H1 (cell line): ENCODE measurements at regions not wholly inside any gene's neighbourhood (a gene's known extent, or its start where the extent isn't known, plus 50 kb on each side); places are given as distances from the start of the nearest gene placed in this dataset.

ENCODE experiments used
- CTCF ChIA-PET: fragments of 300-600 bp; sonication (Branson Sonifier 250); formaldehyde crosslinking; loops from one replicate; lab custom pipeline; 2021; ENCODE audit not compliant: partially characterized antibody; lab: Charles Lee
- POLR2A ChIA-PET: fragments of 300-600 bp; sonication (Branson Sonifier 250); formaldehyde crosslinking; loops from one replicate; lab custom pipeline; 2021; ENCODE audit warnings: inconsistent platforms; ENCODE audit not compliant: partially characterized antibody; lab: Charles Lee
- DNase-seq, 2 experiments: peaks; one replicate each; pipeline versions ENCODE4 v3.0.0 to v3.0.0-alpha.2; 2010 to 2022; ENCODE audit warnings: low spot score in 2 of 2, low read depth in 1 of 2, mixed read lengths in 1 of 2
- FAIRE-seq: peaks from 2 replicates; lab custom pipeline; 2011; peaks lifted over from hg19 to GRCh38; lab: Jason Lieb, UNC
- H2AFZ ChIP-seq: 2 replicates; pipeline ENCODE4 v1.8.1; 2012; ENCODE audit warnings: low read length, inconsistent platforms
- H2AK5ac ChIP-seq: 2 replicates; pipeline ENCODE4 v1.6.1; 2013; ENCODE audit warnings: low read depth, low read length
- H2BK120ac ChIP-seq: replicated peaks from 2 replicates; pipeline ENCODE3; 2013; ENCODE audit warnings: low read depth, low read length, inconsistent platforms
- H2BK12ac ChIP-seq: 2 replicates; pipeline ENCODE4 v1.6.1; 2013; ENCODE audit warnings: low read depth, low read length
- H2BK15ac ChIP-seq: 2 replicates; pipeline ENCODE4 v1.6.1; 2013; ENCODE audit warnings: low read length
- H2BK20ac ChIP-seq: 2 replicates; pipeline ENCODE4 v1.6.1; 2013; ENCODE audit warnings: low read length
- H2BK5ac ChIP-seq: 2 replicates; pipeline ENCODE4 v1.6.1; 2013; ENCODE audit warnings: low read depth, low read length
- H3K14ac ChIP-seq: 2 replicates; pipeline ENCODE4 v1.6.1; 2013; ENCODE audit warnings: inconsistent platforms; ENCODE audit not compliant: insufficient read length
- H3K18ac ChIP-seq: 2 replicates; pipeline ENCODE4 v1.6.1; 2013; ENCODE audit warnings: low read length; ENCODE audit errors: extremely low read depth
- H3K23ac ChIP-seq: 2 replicates; pipeline ENCODE4 v1.6.1; 2013; ENCODE audit warnings: inconsistent platforms; ENCODE audit not compliant: insufficient read length
- H3K23me2 ChIP-seq: 2 replicates; pipeline ENCODE4 v1.6.1; 2013; ENCODE audit warnings: low read depth, low read length
- H3K27ac ChIP-seq: 2 replicates; pipeline ENCODE4 v1.6.1; 2011; ENCODE audit warnings: low read depth, low read length, inconsistent platforms
- H3K27me3 ChIP-seq, 4 experiments: replicated peaks in 1 of 4; 1 replicate in 1 of 4; 2 replicates in 3 of 4; pipeline versions ENCODE4 v1.6.1 to v1.8.1; 2011 to 2013; ENCODE audit warnings: low read length in 3 of 4, mild to moderate bottlenecking in 3 of 4, inconsistent platforms in 2 of 4, mixed read lengths in 2 of 4, moderate library complexity in 1 of 4; ENCODE audit not compliant: control insufficient read depth in 3 of 4, insufficient read depth in 3 of 4; ENCODE audit errors: extremely low read depth in 1 of 4
- H3K36me3 ChIP-seq, 4 experiments: 2 replicates each; pipeline versions ENCODE4 v1.6.1 to v1.8.1; 2011 to 2013; ENCODE audit warnings: mild to moderate bottlenecking in 4 of 4, low read length in 3 of 4, moderate library complexity in 2 of 4, control low read depth in 1 of 4, inconsistent platforms in 1 of 4; ENCODE audit not compliant: insufficient read depth in 4 of 4, control insufficient read depth in 2 of 4
- H3K4ac ChIP-seq: replicated peaks from 2 replicates; pipeline ENCODE3; 2013; ENCODE audit warnings: low read length, low read depth, mixed read lengths, inconsistent platforms; ENCODE audit not compliant: insufficient read length
- H3K4me1 ChIP-seq, 4 experiments: replicated peaks in 1 of 4; 1 replicate in 1 of 4; 2 replicates in 3 of 4; pipeline versions ENCODE4 v1.6.1 to v1.8.1; 2011 to 2013; ENCODE audit warnings: low read length in 3 of 4, inconsistent platforms in 2 of 4, mixed read lengths in 1 of 4; ENCODE audit not compliant: insufficient read depth in 4 of 4, control insufficient read depth in 3 of 4
- H3K4me2 ChIP-seq, 2 experiments: 2 replicates each; pipeline versions ENCODE4 v1.6.1 to v1.8.1; 2011 to 2013; ENCODE audit warnings: low read depth in 2 of 2, low read length in 2 of 2, control low read depth in 1 of 2, inconsistent platforms in 1 of 2, mild to moderate bottlenecking in 1 of 2; ENCODE audit not compliant: insufficient read depth in 1 of 2
- H3K4me3 ChIP-seq, 4 experiments: fragments of 200-600, 300-600 bp in 1 of 4; sonication (generic), shearing (Covaris generic), sonication (Bioruptor Twin) in 1 of 4; 2 replicates each; pipeline versions ENCODE4 v1.5.1 to v1.8.1; 2011 to 2016; ENCODE audit warnings: low read length in 4 of 4, low read depth in 3 of 4, control low read depth in 2 of 4, inconsistent platforms in 2 of 4, mild to moderate bottlenecking in 2 of 4, mixed read lengths in 1 of 4, moderate library complexity in 1 of 4; ENCODE audit not compliant: insufficient read depth in 2 of 4; ENCODE audit errors: extremely low read depth in 1 of 4
- H3K56ac ChIP-seq: replicated peaks from 2 replicates; pipeline ENCODE3; 2013; ENCODE audit warnings: low read depth, mild to moderate bottlenecking, mixed read lengths, low read length, inconsistent platforms; ENCODE audit not compliant: insufficient read length
- H3K79me1 ChIP-seq: 2 replicates; pipeline ENCODE4 v1.6.1; 2013; ENCODE audit warnings: low read depth, low read length, control low read depth
- H3K79me2 ChIP-seq, 2 experiments: 2 replicates each; pipeline versions ENCODE4 v1.6.1 to v1.8.1; 2012 to 2013; ENCODE audit warnings: low read length in 2 of 2, mild to moderate bottlenecking in 2 of 2, inconsistent platforms in 1 of 2; ENCODE audit not compliant: insufficient read depth in 2 of 2, control insufficient read depth in 1 of 2
- H3K9ac ChIP-seq, 4 experiments: replicated peaks in 1 of 4; 1 replicate in 1 of 4; 2 replicates in 3 of 4; pipeline versions ENCODE4 v1.6.1 to v1.8.1; 2011 to 2013; ENCODE audit warnings: low read depth in 3 of 4, low read length in 3 of 4, control low read depth in 2 of 4, mild to moderate bottlenecking in 2 of 4, moderate library complexity in 2 of 4, inconsistent platforms in 1 of 4; ENCODE audit errors: extremely low read depth in 1 of 4
- H3K9me3 ChIP-seq, 2 experiments: 2 replicates each; pipeline versions ENCODE4 v1.6.1 to v1.8.1; 2012 to 2013; ENCODE audit warnings: mild to moderate bottlenecking in 2 of 2, moderate library complexity in 2 of 2, control low read depth in 1 of 2, inconsistent platforms in 1 of 2, low read depth in 1 of 2, low read length in 1 of 2, mixed read lengths in 1 of 2; ENCODE audit not compliant: insufficient read depth in 2 of 2
- H4K20me1 ChIP-seq, 2 experiments: replicated peaks in 1 of 2; 2 replicates each; pipeline versions ENCODE3 to v1.8.1; 2011 to 2013; ENCODE audit warnings: inconsistent platforms in 2 of 2, low read length in 2 of 2, mild to moderate bottlenecking in 1 of 2; ENCODE audit not compliant: insufficient read depth in 2 of 2, control insufficient read depth in 1 of 2
- H4K5ac ChIP-seq: 2 replicates; pipeline ENCODE4 v1.6.1; 2013; ENCODE audit warnings: low read length, low read depth, mixed read lengths, inconsistent platforms; ENCODE audit not compliant: insufficient read length
- H4K8ac ChIP-seq: 2 replicates; pipeline ENCODE4 v1.8.0; 2013; ENCODE audit warnings: mild to moderate bottlenecking, moderate library complexity, low read length, inconsistent platforms; ENCODE audit not compliant: insufficient read depth; ENCODE audit errors: extremely low read depth
- H4K91ac ChIP-seq: replicated peaks from 2 replicates; pipeline ENCODE3; 2013; ENCODE audit warnings: low read length, mixed read lengths, inconsistent platforms; ENCODE audit not compliant: insufficient read length
- BCL11A ChIP-seq, 2 experiments: IDR thresholded peaks; one replicate each; pipeline ENCODE4 v1.6.1; 2011; ENCODE audit warnings: low read depth in 2 of 2, low read length in 2 of 2, mild to moderate bottlenecking in 2 of 2
- EZH2 ChIP-seq: fragments of 200-600 bp; sonication (generic); IDR thresholded peaks from 2 replicates; pipeline ENCODE4 v1.7.1; 2012; ENCODE audit warnings: low read depth, mild to moderate bottlenecking, moderate library complexity, low read length, inconsistent platforms; ENCODE audit not compliant: severe bottlenecking
- GABPA ChIP-seq: IDR thresholded peaks from 2 replicates; pipeline ENCODE4 v1.6.1; 2011; ENCODE audit warnings: mild to moderate bottlenecking, low read length, moderate library complexity, borderline replicate concordance; ENCODE audit not compliant: insufficient read depth
- JUN ChIP-seq: IDR thresholded peaks from 2 replicates; pipeline ENCODE4 v1.6.1; 2011; ENCODE audit warnings: low read depth, mild to moderate bottlenecking, improper control_type of control experiment, low read length
- JUND ChIP-seq: IDR thresholded peaks from 2 replicates; pipeline ENCODE4 v1.6.1; 2011; ENCODE audit warnings: mild to moderate bottlenecking, improper control_type of control experiment, low read length
- MAFK ChIP-seq: IDR thresholded peaks from 2 replicates; pipeline ENCODE4 v1.6.1; 2012; ENCODE audit warnings: low read depth, mild to moderate bottlenecking, improper control_type of control experiment, low read length
- MAX ChIP-seq: IDR thresholded peaks from 2 replicates; pipeline ENCODE4 v1.6.1; 2012; ENCODE audit warnings: inconsistent platforms
- WGBS, 2 experiments: shearing (Covaris generic) in 1 of 2; methylation state at CpG; one replicate each; pipeline versions ENCODE4 v1.1.6 to v1.1.7; 2013 to 2015; ENCODE audit warnings: low lambda C conversion rate in 2 of 2, mixed read lengths in 2 of 2, inconsistent platforms in 1 of 2, low coverage in 1 of 2, missing lambda C conversion rate in 1 of 2; ENCODE audit not compliant: insufficient replicate concordance in 2 of 2, insufficient coverage in 1 of 2, insufficient read length in 1 of 2; ENCODE audit errors: extremely low coverage in 1 of 2, missing lambda C conversion rate in 1 of 2; 5-methylcytosine and 5-hydroxymethylcytosine counted together

GRCh38 chr10:2414039-2414438 is 653.3 kb upstream of the PFKP start:
- Histone ChIP-seq H3K27ac (no peak overlapping the region), H4K91ac (no peak overlapping the region), H4K5ac (no peak overlapping the region), H3K4me3 (no peak overlapping the region), H2BK20ac (no peak overlapping the region), H3K4me2 (no peak overlapping the region), H4K20me1 (peaks cover 0 to 3% of the 10 kb centered on the region in 2 experiments), H3K4ac (no peak overlapping the region), H3K23me2 (no peaks in the 10 kb centered on the region), H3K79me1 (no peaks in the 10 kb centered on the region), H3K36me3 (no peaks in the 10 kb centered on the region), H3K9me3 (no peaks in the 10 kb centered on the region), H2BK12ac (no peak overlapping the region), H3K23ac (no peak overlapping the region), H4K8ac (no peak overlapping the region), H3K9ac (no peak overlapping the region), H3K79me2 (no peaks in the 10 kb centered on the region), H2BK120ac (no peak overlapping the region), H2BK5ac (no peak overlapping the region), H3K14ac (no peak overlapping the region), H2AK5ac (no peak overlapping the region), H3K18ac (no peak overlapping the region), H2AFZ (no peak overlapping the region), H2BK15ac (no peak overlapping the region), H3K27me3 (peaks cover 0 to 1% (median 0%) of the 10 kb centered on the region in 4 experiments; a peak in 1 of 7 replicates), H3K56ac (no peak overlapping the region), H3K4me1 (no peaks in the 10 kb centered on the region)
- 86% methylated on average over 8 of the region's 8 CpGs; no CpG with 5 or more reads in 1 of the 2 experiments for WGBS, 2 experiments
- DNase-seq (no peak), FAIRE-seq (no peak)
- CTCF ChIA-PET: no interaction called here
- POLR2A ChIA-PET: no interaction called here
- no peak for TF ChIP-seq BCL11A (IDR thresholded peaks at IDR 0.05; ENCODE audit: low read depth in 2 of 2, low read length in 2 of 2)
- no peak for TF ChIP-seq JUN
- no peak for TF ChIP-seq GABPA
- TF ChIP-seq JUND: no peak
- TF ChIP-seq MAX: no peak
- no peak for TF ChIP-seq MAFK
- no peak for TF ChIP-seq EZH2
